Lower leg skin (tissue), 4 donors: ENCODE measurements at regions not wholly inside any gene's neighbourhood (a gene's known extent, or its start where the extent isn't known, plus 50 kb on each side); places are given as distances from the start of the nearest gene placed in this dataset.

Experiments
- DNase-seq, 2 donors: peaks; one replicate each; pipeline ENCODE4 v3.0.0-alpha.2; 2019; ENCODE audit warnings: low spot score in 2 of 2
- H3K4me3 ChIP-seq: fragments of 200-600 bp; sonication (generic); 2 replicates; pipeline ENCODE4 v1.5.1; 2017; ENCODE audit warnings: mild to moderate bottlenecking, low read depth; ENCODE audit not compliant: poor library complexity, severe bottlenecking
- CTCF ChIP-seq, 3 donors: fragments of 450-650 bp; IDR thresholded peaks; one replicate each; pipeline ENCODE4 v1.5.1; 2016; ENCODE audit warnings: antibody characterized with exemption in 3 of 3, mild to moderate bottlenecking in 3 of 3, moderate library complexity in 2 of 3
- POLR2A ChIP-seq, 2 donors: fragments of 450-650 bp; IDR thresholded peaks; one replicate each; pipeline ENCODE4 v1.6.1; 2016 to 2017; ENCODE audit warnings: antibody characterized with exemption in 2 of 2, mild to moderate bottlenecking in 1 of 2, moderate library complexity in 1 of 2
- WGBS, 2 donors: methylation state at CpG; one replicate each; pipeline ENCODE4 v1.1.5; 2018; 5-methylcytosine and 5-hydroxymethylcytosine counted together
- intact Hi-C: fragments of 100-400 bp; cut with DNase I; formaldehyde crosslinking; loops from one replicate; pipeline ENCODE4 v1.15.0; 2023; ENCODE audit warnings: low total_unique reads

GRCh38 chr7:57274535-57275283 lies 142.5 kb upstream of the ZNF479 start:
- intact Hi-C loops, result no loop called here
- 45 to 56% methylated on average over 1 of the region's 1 CpG for WGBS, 2 donors
- TF ChIP-seq POLR2A (IDR thresholded peaks at IDR 0.05), result no peak
- TF ChIP-seq CTCF (IDR thresholded peaks at IDR 0.05), result no peak
- no peak overlapping the region for H3K4me3 ChIP-seq
- DNase-seq, result no peak

GRCh38 chr7:57300747-57301146 lies 149.2 kb upstream of the ZNF716 start:
- no peak overlapping the region for H3K4me3 ChIP-seq
- TF ChIP-seq CTCF (IDR thresholded peaks at IDR 0.05) (no peak), POLR2A (IDR thresholded peaks at IDR 0.05) (no peak)
- intact Hi-C loops, result no loop called here
- DNase-seq, result no peak
- 73 to 76% methylated on average over 4 of the region's 4 CpGs for WGBS, 2 donors

- TF ChIP-seq CTCF (IDR thresholded peaks at IDR 0.05) (no peak), POLR2A (IDR thresholded peaks at IDR 0.05) (no peak)
- no peak for DNase-seq
- intact Hi-C loops, result no loop called here
- WGBS, 2 donors, result 52 to 62% methylated on average over 17 of the region's 17 CpGs
- H3K4me3 ChIP-seq, result no peak overlapping the region
Measured at GRCh38 chr7:57305192-57305748, 144.7 kb upstream of the ZNF716 start.

GRCh38 chr7:57308631-57309408 lies 141.2 kb upstream of the ZNF716 start:
- 61 to 69% methylated on average over 20 of the region's 20 CpGs for WGBS, 2 donors
- no peak for TF ChIP-seq POLR2A (IDR thresholded peaks at IDR 0.05)
- TF ChIP-seq CTCF (IDR thresholded peaks at IDR 0.05), result no peak
- intact Hi-C loops, result no loop called here
- no peak overlapping the region for H3K4me3 ChIP-seq
- no peak for DNase-seq

- intact Hi-C loops, result no loop called here
- DNase-seq, result no peak
- WGBS, 2 donors, result 82 to 83% methylated on average over 4 of the region's 4 CpGs
- TF ChIP-seq POLR2A (IDR thresholded peaks at IDR 0.05) (no peak), CTCF (IDR thresholded peaks at IDR 0.05) (no peak)
- no peak overlapping the region for H3K4me3 ChIP-seq
Measured at GRCh38 chr7:57327081-57327480, 122.9 kb upstream of the ZNF716 start.
